ENCODE measurements at regions not wholly inside any gene's neighbourhood (a gene's known extent, or its start where the extent isn't known, plus 50 kb on each side); places are given as distances from the start of the nearest gene placed in this dataset.

DNA sequence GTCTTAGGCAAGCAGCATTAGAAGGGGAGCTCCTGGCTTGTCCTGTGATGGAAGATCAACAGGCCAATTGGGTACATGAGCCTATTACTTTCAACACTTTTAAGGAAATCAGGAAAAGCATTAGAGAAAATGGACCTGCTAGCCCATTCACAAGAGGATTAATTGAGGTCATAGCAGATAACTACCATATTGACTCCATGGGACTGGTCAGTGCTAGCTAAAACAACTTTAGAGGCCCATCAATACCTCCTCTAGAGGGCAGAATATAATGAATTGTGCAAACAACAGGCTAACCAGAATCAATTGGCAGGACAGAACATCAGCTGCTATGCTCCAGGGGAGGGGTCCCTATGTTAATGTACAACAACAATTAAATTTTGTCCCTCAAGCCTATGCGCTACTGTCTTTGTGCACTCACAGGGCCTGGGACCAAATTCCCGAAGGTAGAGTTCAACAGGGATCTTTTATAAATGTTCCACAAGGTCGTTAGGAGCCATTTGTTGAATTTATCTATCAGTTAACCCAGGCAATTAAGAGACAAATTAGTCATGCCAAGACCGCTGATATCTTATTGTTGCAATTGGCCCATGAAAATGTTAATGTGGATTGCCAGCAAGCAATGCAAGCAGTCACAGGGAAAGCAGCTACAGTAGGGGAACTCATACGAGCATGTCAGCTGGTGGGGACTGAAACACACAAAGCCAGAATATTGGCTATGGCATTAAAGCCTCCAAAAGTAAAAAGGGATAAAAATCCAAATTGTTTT is 106.6 kb upstream of the BTN3A2 start:
- Histone ChIP-seq H3K4me2 (ENCODE audit: low read depth, low read length, poor library complexity, severe bottlenecking) (no peak overlapping the region), H3F3A (ENCODE audit: low read depth) (no peaks in the 10 kb centered on the region), H3K9me2 (replicated peaks; ENCODE audit: low read depth, low read length) (no peaks in the 10 kb centered on the region), H3K27me3 (ENCODE audit: insufficient read depth, low read length, poor library complexity, severe bottlenecking) (no peaks in the 10 kb centered on the region), H3K79me2 (ENCODE audit: insufficient read depth, low read length) (peaks cover 4% of the 10 kb centered on the region), H3K4me1 (ENCODE audit: insufficient read depth, low read length, poor library complexity, severe bottlenecking) (peaks cover 11% of the 10 kb centered on the region), H3K9me3 (ENCODE audit: insufficient read depth, low read depth, low read length) (no peaks in the 10 kb centered on the region), H4K20me1 (ENCODE audit: insufficient read depth, low read length, poor library complexity, severe bottlenecking) (no peaks in the 10 kb centered on the region), H2AFZ (ENCODE audit: low read length) (no peak overlapping the region), H3K9ac (ENCODE audit: low read depth, low read length, poor library complexity, severe bottlenecking) (no peak overlapping the region), H3K36me3 (ENCODE audit: insufficient read depth, low read length) (no peaks in the 10 kb centered on the region), H3K4me3 (ENCODE audit: low read length, poor library complexity, severe bottlenecking) (no peak overlapping the region)
- no peak for TF ChIP-seq EZH2phosphoT487 (IDR thresholded peaks at IDR 0.05; ENCODE audit: borderline replicate concordance)
- TF ChIP-seq, protein P1, sequence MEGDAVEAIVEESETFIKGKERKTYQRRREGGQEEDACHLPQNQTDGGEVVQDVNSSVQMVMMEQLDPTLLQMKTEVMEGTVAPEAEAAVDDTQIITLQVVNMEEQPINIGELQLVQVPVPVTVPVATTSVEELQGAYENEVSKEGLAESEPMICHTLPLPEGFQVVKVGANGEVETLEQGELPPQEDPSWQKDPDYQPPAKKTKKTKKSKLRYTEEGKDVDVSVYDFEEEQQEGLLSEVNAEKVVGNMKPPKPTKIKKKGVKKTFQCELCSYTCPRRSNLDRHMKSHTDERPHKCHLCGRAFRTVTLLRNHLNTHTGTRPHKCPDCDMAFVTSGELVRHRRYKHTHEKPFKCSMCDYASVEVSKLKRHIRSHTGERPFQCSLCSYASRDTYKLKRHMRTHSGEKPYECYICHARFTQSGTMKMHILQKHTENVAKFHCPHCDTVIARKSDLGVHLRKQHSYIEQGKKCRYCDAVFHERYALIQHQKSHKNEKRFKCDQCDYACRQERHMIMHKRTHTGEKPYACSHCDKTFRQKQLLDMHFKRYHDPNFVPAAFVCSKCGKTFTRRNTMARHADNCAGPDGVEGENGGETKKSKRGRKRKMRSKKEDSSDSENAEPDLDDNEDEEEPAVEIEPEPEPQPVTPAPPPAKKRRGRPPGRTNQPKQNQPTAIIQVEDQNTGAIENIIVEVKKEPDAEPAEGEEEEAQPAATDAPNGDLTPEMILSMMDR (conservative IDR thresholded peaks at IDR 0.05; ENCODE audit: low read length), result peak; percentile 59

DNA sequence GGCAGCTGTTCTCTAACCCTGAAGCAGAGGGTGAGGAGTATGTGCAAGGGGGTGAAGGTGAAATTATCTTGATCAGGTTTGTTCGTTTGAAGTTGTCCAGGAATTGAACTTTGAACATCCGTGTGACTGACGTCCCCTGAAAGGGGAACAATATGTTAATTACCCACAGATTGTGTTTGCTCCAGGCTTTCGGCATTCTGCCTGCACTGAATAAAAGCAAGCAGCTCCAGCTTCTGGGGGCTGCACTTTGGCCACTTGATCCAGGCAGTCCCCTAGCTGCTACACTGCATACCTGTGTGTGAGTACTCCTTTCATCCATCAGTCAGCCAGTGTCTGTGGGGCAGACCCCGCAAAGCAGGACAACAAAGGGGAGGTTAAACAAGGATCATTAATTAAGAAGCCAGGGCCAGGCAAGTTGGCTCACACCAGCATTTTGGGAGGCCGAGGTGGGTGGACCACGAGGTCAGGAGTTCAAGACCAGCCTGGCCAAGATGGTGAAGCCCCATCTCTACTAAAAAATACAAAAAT is 104.8 kb upstream of the BTN3A2 start:
- no peak overlapping the region for H2AFZ ChIP-seq (ENCODE audit: low read length)
- no peaks in the 10 kb centered on the region for H3K79me2 ChIP-seq (ENCODE audit: insufficient read depth, low read length)
- H3K4me3 ChIP-seq (ENCODE audit: low read length, poor library complexity, severe bottlenecking), result no peak overlapping the region
- no peaks in the 10 kb centered on the region for H3K36me3 ChIP-seq (ENCODE audit: insufficient read depth, low read length)
- H3K9ac ChIP-seq (ENCODE audit: low read depth, low read length, poor library complexity, severe bottlenecking), result no peak overlapping the region
- no peaks in the 10 kb centered on the region for H3F3A ChIP-seq (ENCODE audit: low read depth)
- TF ChIP-seq EZH2phosphoT487 (IDR thresholded peaks at IDR 0.05; ENCODE audit: borderline replicate concordance), result no peak
- TF ChIP-seq, protein P1 (conservative IDR thresholded peaks at IDR 0.05; ENCODE audit: low read length), result no peak
- no peaks in the 10 kb centered on the region for H3K27me3 ChIP-seq (ENCODE audit: insufficient read depth, low read length, poor library complexity, severe bottlenecking)
- H3K4me2 ChIP-seq (ENCODE audit: low read depth, low read length, poor library complexity, severe bottlenecking), result no peak overlapping the region
- H3K9me2 ChIP-seq (replicated peaks; ENCODE audit: low read depth, low read length), result no peaks in the 10 kb centered on the region
- H4K20me1 ChIP-seq (ENCODE audit: insufficient read depth, low read length, poor library complexity, severe bottlenecking), result no peaks in the 10 kb centered on the region
- no peaks in the 10 kb centered on the region for H3K9me3 ChIP-seq (ENCODE audit: insufficient read depth, low read depth, low read length)
- H3K4me1 ChIP-seq (ENCODE audit: insufficient read depth, low read length, poor library complexity, severe bottlenecking), result peaks cover under 1% of the 10 kb centered on the region

DNA sequence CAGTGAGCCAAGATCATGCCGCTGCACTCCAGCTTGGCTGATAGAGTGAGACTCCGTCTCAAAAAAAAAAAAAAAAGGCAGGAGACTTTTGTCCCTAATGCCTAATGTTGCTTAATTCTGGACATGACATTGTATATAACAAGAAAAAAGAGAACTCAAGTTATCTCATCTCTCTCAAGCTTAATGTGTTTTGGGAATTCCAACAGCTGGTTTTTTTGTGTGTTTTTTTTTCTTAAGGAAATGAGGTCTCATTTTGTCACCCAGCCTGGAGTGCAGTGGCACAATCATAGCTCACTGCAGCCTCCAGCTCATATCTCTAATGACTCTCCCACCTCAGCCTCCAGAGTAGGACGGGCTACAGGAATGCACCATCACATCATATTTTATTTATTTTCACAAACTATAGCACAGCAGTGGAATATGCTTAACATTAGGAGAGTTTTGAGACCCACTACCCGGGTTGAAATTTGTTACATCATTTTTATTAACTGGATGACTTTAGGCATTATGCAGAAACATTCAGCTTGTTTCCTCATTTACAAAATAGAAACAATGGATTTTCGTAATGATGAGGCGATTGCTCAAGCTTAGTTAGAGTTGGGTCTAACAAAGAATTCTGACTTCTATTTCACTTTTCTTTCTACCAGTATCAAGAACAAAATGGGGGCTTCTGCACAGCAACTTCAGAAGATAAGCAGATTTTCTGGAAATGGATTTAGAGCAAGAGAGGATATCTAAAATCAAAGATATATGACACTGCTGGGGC is 104.1 kb upstream of the BTN3A2 start:
- Histone ChIP-seq H4K20me1 (ENCODE audit: insufficient read depth, low read length, poor library complexity, severe bottlenecking) (no peaks in the 10 kb centered on the region), H3K9me2 (replicated peaks; ENCODE audit: low read depth, low read length) (no peaks in the 10 kb centered on the region), H3K4me2 (ENCODE audit: low read depth, low read length, poor library complexity, severe bottlenecking) (no peak overlapping the region), H3K4me1 (ENCODE audit: insufficient read depth, low read length, poor library complexity, severe bottlenecking) (no peaks in the 10 kb centered on the region), H3F3A (ENCODE audit: low read depth) (no peaks in the 10 kb centered on the region), H3K9ac (ENCODE audit: low read depth, low read length, poor library complexity, severe bottlenecking) (no peak overlapping the region), H3K4me3 (ENCODE audit: low read length, poor library complexity, severe bottlenecking) (no peak overlapping the region), H3K79me2 (ENCODE audit: insufficient read depth, low read length) (no peaks in the 10 kb centered on the region), H3K27me3 (ENCODE audit: insufficient read depth, low read length, poor library complexity, severe bottlenecking) (no peaks in the 10 kb centered on the region), H3K9me3 (ENCODE audit: insufficient read depth, low read depth, low read length) (no peaks in the 10 kb centered on the region), H2AFZ (ENCODE audit: low read length) (no peak overlapping the region), H3K36me3 (ENCODE audit: insufficient read depth, low read length) (no peaks in the 10 kb centered on the region)
- TF ChIP-seq EZH2phosphoT487 (IDR thresholded peaks at IDR 0.05; ENCODE audit: borderline replicate concordance), result no peak
- TF ChIP-seq, protein P1 (conservative IDR thresholded peaks at IDR 0.05; ENCODE audit: low read length), result no peak
